ENCODE measurements at regions not wholly inside any gene's neighbourhood (a gene's known extent, or its start where the extent isn't known, plus 50 kb on each side); places are given as distances from the start of the nearest gene placed in this dataset.

DNA sequence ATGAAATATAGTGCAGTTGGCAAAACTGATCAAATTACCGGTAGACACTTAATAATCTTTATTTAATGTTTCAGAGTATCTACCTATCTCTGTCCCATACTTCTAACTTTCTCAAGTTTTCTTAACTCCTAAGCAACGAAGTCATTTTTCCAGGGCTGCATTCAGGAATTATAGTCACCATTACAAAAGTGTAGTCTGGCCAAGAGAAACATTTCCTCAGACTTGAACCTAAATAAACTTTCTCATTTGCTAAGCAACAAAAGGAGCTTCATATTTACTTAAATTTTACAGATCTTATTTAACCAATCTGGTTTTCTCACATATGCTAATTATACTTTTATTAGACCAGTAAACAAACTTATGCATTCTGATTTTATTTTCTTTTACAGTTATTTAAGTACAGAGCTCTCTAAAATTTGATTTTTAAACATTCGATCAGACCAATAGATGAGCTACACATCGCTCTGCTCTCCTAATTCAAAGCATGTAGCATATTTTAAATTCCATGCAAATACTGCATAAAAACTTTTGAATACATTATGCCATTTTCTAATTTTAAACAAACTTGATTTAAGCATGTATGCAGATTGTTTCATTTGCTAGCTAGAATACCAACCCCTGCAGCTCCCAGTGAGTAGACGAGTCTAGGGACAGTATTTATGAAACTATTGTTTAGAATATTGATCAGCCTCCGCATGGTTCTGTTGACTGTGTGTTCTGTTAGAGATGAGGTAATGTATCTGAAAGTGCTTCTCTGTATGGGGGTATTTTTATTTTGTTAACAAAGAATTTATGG, 201.4 kb downstream of the CHRM3 start:
- H3K27ac Mint-ChIP-seq (ENCODE audit: unreplicated experiment) = no peak overlapping the region
- H3K4me1 Mint-ChIP-seq (ENCODE audit: low read depth, unreplicated experiment) = no peaks in the 10 kb centered on the region
- intact Hi-C loops (cut with micrococcal nuclease; ENCODE audit: unreplicated experiment) = no loop called here
- CTCF ChIA-PET = no interaction called here
- no TSS peak for BruUV-seq (replicated peaks)
- H3K36me3 Mint-ChIP-seq (ENCODE audit: insufficient read depth, unreplicated experiment) = no peaks in the 10 kb centered on the region
- TF ChIP-seq, protein P1, sequence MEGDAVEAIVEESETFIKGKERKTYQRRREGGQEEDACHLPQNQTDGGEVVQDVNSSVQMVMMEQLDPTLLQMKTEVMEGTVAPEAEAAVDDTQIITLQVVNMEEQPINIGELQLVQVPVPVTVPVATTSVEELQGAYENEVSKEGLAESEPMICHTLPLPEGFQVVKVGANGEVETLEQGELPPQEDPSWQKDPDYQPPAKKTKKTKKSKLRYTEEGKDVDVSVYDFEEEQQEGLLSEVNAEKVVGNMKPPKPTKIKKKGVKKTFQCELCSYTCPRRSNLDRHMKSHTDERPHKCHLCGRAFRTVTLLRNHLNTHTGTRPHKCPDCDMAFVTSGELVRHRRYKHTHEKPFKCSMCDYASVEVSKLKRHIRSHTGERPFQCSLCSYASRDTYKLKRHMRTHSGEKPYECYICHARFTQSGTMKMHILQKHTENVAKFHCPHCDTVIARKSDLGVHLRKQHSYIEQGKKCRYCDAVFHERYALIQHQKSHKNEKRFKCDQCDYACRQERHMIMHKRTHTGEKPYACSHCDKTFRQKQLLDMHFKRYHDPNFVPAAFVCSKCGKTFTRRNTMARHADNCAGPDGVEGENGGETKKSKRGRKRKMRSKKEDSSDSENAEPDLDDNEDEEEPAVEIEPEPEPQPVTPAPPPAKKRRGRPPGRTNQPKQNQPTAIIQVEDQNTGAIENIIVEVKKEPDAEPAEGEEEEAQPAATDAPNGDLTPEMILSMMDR (IDR thresholded peaks at IDR 0.05; ENCODE audit: unreplicated experiment) = no peak
- H3K4me3 Mint-ChIP-seq (ENCODE audit: low read depth, unreplicated experiment) = no peak overlapping the region
- DNase-seq = no peak
- no peaks in the 10 kb centered on the region for H3K9me3 Mint-ChIP-seq (ENCODE audit: low read depth, unreplicated experiment)
- no peaks in the 10 kb centered on the region for H3K27me3 Mint-ChIP-seq (ENCODE audit: unreplicated experiment)

DNA sequence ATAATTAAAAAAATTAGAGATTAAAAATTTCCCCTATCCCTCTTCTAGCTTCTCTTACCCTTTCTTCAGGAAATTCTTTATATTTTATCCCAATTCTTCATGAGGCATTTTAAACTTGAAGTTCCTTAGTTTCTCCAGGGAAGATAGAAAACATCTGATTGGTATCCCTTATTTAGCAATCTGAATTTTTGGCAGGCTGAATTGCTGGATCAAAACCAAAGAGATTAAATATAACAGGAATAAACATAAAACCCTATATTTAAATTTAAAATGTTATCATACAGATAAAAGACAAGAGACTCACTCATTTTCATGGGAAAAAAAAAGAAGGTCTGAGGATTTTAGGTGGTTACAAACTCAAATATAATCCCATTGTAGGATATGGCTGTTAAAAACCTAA, 204.2 kb downstream of the CHRM3 start:
- H3K27me3 Mint-ChIP-seq (ENCODE audit: unreplicated experiment) = no peaks in the 10 kb centered on the region
- no peak overlapping the region for H3K4me3 Mint-ChIP-seq (ENCODE audit: low read depth, unreplicated experiment)
- intact Hi-C loops (cut with micrococcal nuclease; ENCODE audit: unreplicated experiment) = no loop called here
- H3K4me1 Mint-ChIP-seq (ENCODE audit: low read depth, unreplicated experiment) = no peaks in the 10 kb centered on the region
- no peaks in the 10 kb centered on the region for H3K9me3 Mint-ChIP-seq (ENCODE audit: low read depth, unreplicated experiment)
- no peaks in the 10 kb centered on the region for H3K36me3 Mint-ChIP-seq (ENCODE audit: insufficient read depth, unreplicated experiment)
- H3K27ac Mint-ChIP-seq (ENCODE audit: unreplicated experiment) = no peak overlapping the region
- CTCF ChIA-PET = no interaction called here
- BruUV-seq (replicated peaks) = no TSS peak
- TF ChIP-seq, protein P1 (IDR thresholded peaks at IDR 0.05; ENCODE audit: unreplicated experiment) = no peak
- DNase-seq = no peak

DNA sequence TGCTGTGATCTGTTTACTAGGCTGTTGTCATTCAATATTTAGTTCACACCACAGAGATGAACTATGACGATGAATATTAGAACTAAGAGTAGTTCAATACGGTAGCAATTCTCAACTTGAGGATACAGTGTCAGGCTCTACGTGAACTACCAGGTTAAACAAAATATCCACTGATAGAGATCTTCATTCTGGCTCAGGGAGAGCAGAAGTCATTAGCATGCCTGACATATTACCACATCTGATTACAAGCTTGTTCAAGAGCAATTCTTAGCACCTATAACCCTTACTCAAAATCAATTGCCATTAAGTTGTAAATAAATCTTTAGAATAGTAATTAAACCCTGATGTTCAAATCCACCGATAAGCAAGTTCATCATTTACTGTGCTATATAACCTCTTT, 207.2 kb downstream of the CHRM3 start:
- CTCF ChIA-PET = interaction anchor here (0.6 kb wide), 1 partner anchor 1756 kb away, joined by 3 read pairs; no protein-coding TSS in a partner anchor
- Mint-ChIP-seq H3K4me3 (ENCODE audit: low read depth, unreplicated experiment) (no peak overlapping the region), H3K36me3 (ENCODE audit: insufficient read depth, unreplicated experiment) (no peaks in the 10 kb centered on the region), H3K4me1 (ENCODE audit: low read depth, unreplicated experiment) (no peaks in the 10 kb centered on the region), H3K27me3 (ENCODE audit: unreplicated experiment) (no peaks in the 10 kb centered on the region), H3K27ac (ENCODE audit: unreplicated experiment) (no peak overlapping the region), H3K9me3 (ENCODE audit: low read depth, unreplicated experiment) (no peaks in the 10 kb centered on the region)
- intact Hi-C loops (cut with micrococcal nuclease; ENCODE audit: unreplicated experiment) = no loop called here
- DNase-seq = no peak
- TF ChIP-seq, protein P1 (IDR thresholded peaks at IDR 0.05; ENCODE audit: unreplicated experiment) = no peak
- BruUV-seq (replicated peaks) = no TSS peak

DNA sequence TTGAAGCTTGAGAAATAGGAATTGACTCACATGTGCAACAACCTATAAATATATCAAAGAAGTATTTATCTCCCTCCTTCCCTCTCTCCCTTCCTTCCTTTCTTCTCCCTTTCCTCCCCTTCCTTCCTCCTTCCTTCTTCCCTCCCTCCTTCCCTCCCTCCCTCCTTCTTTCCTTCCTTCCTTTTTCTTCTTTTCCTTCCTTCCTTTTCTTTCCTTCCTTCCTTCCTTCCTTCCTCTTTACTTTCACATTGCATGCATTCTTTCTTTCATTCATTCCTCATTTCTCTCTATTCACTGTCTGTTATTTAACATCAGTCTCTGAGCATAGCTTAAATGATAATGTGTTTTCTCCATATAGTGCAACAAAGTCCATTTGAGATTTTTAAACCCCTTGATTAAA, 214.2 kb downstream of the CHRM3 start:
- H3K4me1 Mint-ChIP-seq (ENCODE audit: low read depth, unreplicated experiment) = no peaks in the 10 kb centered on the region
- no peak overlapping the region for H3K27ac Mint-ChIP-seq (ENCODE audit: unreplicated experiment)
- TF ChIP-seq, protein P1 (IDR thresholded peaks at IDR 0.05; ENCODE audit: unreplicated experiment) = no peak
- peaks cover 3% of the 10 kb centered on the region for H3K9me3 Mint-ChIP-seq (ENCODE audit: low read depth, unreplicated experiment)
- no peak overlapping the region for H3K4me3 Mint-ChIP-seq (ENCODE audit: low read depth, unreplicated experiment)
- DNase-seq = no peak
- no peaks in the 10 kb centered on the region for H3K27me3 Mint-ChIP-seq (ENCODE audit: unreplicated experiment)
- intact Hi-C loops (cut with micrococcal nuclease; ENCODE audit: unreplicated experiment) = no loop called here
- no peaks in the 10 kb centered on the region for H3K36me3 Mint-ChIP-seq (ENCODE audit: insufficient read depth, unreplicated experiment)
- CTCF ChIA-PET = no interaction called here
- no TSS peak for BruUV-seq (replicated peaks)
